Gastrocnemius medialis (tissue), 4 donors: ENCODE measurements at regions not wholly inside any gene's neighbourhood (a gene's known extent, or its start where the extent isn't known, plus 50 kb on each side); places are given as distances from the start of the nearest gene placed in this dataset.

Experiments
- POLR2A ChIP-seq, 2 donors: fragments of 450-650 bp; IDR thresholded peaks; one replicate each; pipeline ENCODE4 v1.6.1; 2017; ENCODE audit warnings: antibody characterized with exemption in 2 of 2, mild to moderate bottlenecking in 2 of 2, moderate library complexity in 2 of 2
- TF ChIP-seq, protein P1 (sequence below), 5 experiments: fragments of 450-650 bp in 3 of 5; fragments of 200-600 bp in 2 of 5; sonication (generic) in 2 of 5; IDR thresholded peaks in 4 of 5; conservative IDR thresholded peaks in 1 of 5; 1 replicate in 4 of 5; 2 replicates in 1 of 5; pipeline ENCODE4 v1.5.1; 2016 to 2019; ENCODE audit warnings: antibody characterized with exemption in 5 of 5, mild to moderate bottlenecking in 3 of 5, moderate library complexity in 3 of 5

- TF ChIP-seq, protein P1, sequence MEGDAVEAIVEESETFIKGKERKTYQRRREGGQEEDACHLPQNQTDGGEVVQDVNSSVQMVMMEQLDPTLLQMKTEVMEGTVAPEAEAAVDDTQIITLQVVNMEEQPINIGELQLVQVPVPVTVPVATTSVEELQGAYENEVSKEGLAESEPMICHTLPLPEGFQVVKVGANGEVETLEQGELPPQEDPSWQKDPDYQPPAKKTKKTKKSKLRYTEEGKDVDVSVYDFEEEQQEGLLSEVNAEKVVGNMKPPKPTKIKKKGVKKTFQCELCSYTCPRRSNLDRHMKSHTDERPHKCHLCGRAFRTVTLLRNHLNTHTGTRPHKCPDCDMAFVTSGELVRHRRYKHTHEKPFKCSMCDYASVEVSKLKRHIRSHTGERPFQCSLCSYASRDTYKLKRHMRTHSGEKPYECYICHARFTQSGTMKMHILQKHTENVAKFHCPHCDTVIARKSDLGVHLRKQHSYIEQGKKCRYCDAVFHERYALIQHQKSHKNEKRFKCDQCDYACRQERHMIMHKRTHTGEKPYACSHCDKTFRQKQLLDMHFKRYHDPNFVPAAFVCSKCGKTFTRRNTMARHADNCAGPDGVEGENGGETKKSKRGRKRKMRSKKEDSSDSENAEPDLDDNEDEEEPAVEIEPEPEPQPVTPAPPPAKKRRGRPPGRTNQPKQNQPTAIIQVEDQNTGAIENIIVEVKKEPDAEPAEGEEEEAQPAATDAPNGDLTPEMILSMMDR (IDR thresholded peaks at IDR 0.05 in 4 of 5, conservative IDR thresholded peaks at IDR 0.05 in 1 of 5): no peak
- no peak for TF ChIP-seq POLR2A (IDR thresholded peaks at IDR 0.05)
Measured at GRCh38 chr22:17283423-17283822, 64.2 kb upstream of the ADA2 start.
